Naive B cell (primary cell): ENCODE measurements at regions not wholly inside any gene's neighbourhood (a gene's known extent, or its start where the extent isn't known, plus 50 kb on each side); places are given as distances from the start of the nearest gene placed in this dataset.
A peak's percentile ranks its signal among the peaks of the same experiment; 100 is the strongest.

Source experiments
- ATAC-seq, 2 donors: fragments of 150-1000 bp; cut with Tn5 transposase; 2 replicates each; pipeline ENCODE4 v1.10.0; 2021; ENCODE audit warnings: low read depth in 2 of 2, mild to moderate bottlenecking in 2 of 2, moderate library complexity in 2 of 2
- DNase-seq: peaks from one replicate; pipeline ENCODE4 v3.0.0; 2022
- H3K27ac Mint-ChIP-seq, 6 donors: one replicate each; pipeline ENCODE4 v1.8.0; 2020 to 2022; ENCODE audit warnings: mild to moderate bottlenecking in 6 of 6, mixed read lengths in 6 of 6, moderate library complexity in 5 of 6, inconsistent platforms in 2 of 6
- H3K27me3 Mint-ChIP-seq, 3 donors: one replicate each; pipeline ENCODE4 v1.8.0; 2021 to 2022; ENCODE audit warnings: mixed read lengths in 3 of 3, mild to moderate bottlenecking in 1 of 3
- H3K36me3 Mint-ChIP-seq, 2 donors: one replicate each; pipeline ENCODE4 v1.8.0; 2020 to 2022; ENCODE audit warnings: mixed read lengths in 2 of 2, inconsistent platforms in 1 of 2, mild to moderate bottlenecking in 1 of 2
- H3K4me1 Mint-ChIP-seq, 3 donors: one replicate each; pipeline ENCODE4 v1.8.0; 2020 to 2022; ENCODE audit warnings: mixed read lengths in 3 of 3, inconsistent platforms in 1 of 3, mild to moderate bottlenecking in 1 of 3, moderate library complexity in 1 of 3
- H3K4me3 Mint-ChIP-seq, 8 donors: one replicate each; pipeline ENCODE4 v1.8.0; 2020 to 2022; ENCODE audit warnings: mild to moderate bottlenecking in 8 of 8, mixed read lengths in 8 of 8, moderate library complexity in 8 of 8, inconsistent platforms in 2 of 8
- H3K9me3 Mint-ChIP-seq, 7 donors: one replicate each; pipeline ENCODE4 v1.8.0; 2020 to 2022; ENCODE audit warnings: mixed read lengths in 7 of 7, mild to moderate bottlenecking in 5 of 7, inconsistent platforms in 2 of 7, moderate library complexity in 1 of 7

- Mint-ChIP-seq H3K27me3 (peaks cover 0 to 25% (median 24%) of the 10 kb centered on the region in 3 donors), H3K4me1 (peaks cover 5 to 9% (median 6%) of the 10 kb centered on the region in 3 donors), H3K27ac (no peak overlapping the region), H3K36me3 (no peaks in the 10 kb centered on the region), H3K9me3 (no peaks in the 10 kb centered on the region), H3K4me3 (no peak overlapping the region)
- no peak for DNase-seq
- ATAC-seq, result no peak
These were observed 463.3 kb downstream of the BRD1 start for GRCh38 chr22:49364398-49364797.

- Mint-ChIP-seq H3K36me3 (no peaks in the 10 kb centered on the region), H3K27ac (no peak overlapping the region), H3K27me3 (peaks cover 0 to 24% (median 17%) of the 10 kb centered on the region in 3 donors), H3K4me1 (peaks cover 5 to 9% (median 6%) of the 10 kb centered on the region in 3 donors), H3K9me3 (no peaks in the 10 kb centered on the region), H3K4me3 (no peak overlapping the region)
- DNase-seq (no peak), ATAC-seq (no peak)
These were observed 464.0 kb downstream of the BRD1 start for GRCh38 chr22:49363526-49364230.

GRCh38 chr22:49362211-49362839 lies 465.3 kb downstream of the BRD1 start:
- ATAC-seq (no peak), DNase-seq (no peak)
- no peak overlapping the region for H3K4me3 Mint-ChIP-seq
- H3K27ac Mint-ChIP-seq, result no peak overlapping the region
- no peaks in the 10 kb centered on the region for H3K9me3 Mint-ChIP-seq
- H3K4me1 Mint-ChIP-seq, result peaks cover 5 to 9% (median 6%) of the 10 kb centered on the region in 3 donors
- no peaks in the 10 kb centered on the region for H3K36me3 Mint-ChIP-seq
- peaks cover 0 to 25% (median 16%) of the 10 kb centered on the region in 3 donors for H3K27me3 Mint-ChIP-seq

GRCh38 chr22:49361164-49361563 lies 466.5 kb downstream of the BRD1 start:
- Mint-ChIP-seq H3K27me3 (peaks cover 2 to 28% (median 17%) of the 10 kb centered on the region in 3 donors), H3K36me3 (no peaks in the 10 kb centered on the region), H3K4me1 (peaks cover 5 to 7% (median 6%) of the 10 kb centered on the region in 3 donors), H3K27ac (no peak overlapping the region), H3K9me3 (no peaks in the 10 kb centered on the region), H3K4me3 (no peak overlapping the region)
- no peak for ATAC-seq
- DNase-seq, result no peak

GRCh38 chr22:49360746-49361145 lies 466.9 kb downstream of the BRD1 start:
- ATAC-seq, result no peak
- no peak overlapping the region for H3K27ac Mint-ChIP-seq

GRCh38 chr22:49359076-49359475 lies 468.6 kb downstream of the BRD1 start:
- H3K4me1 Mint-ChIP-seq, result peaks cover 4 to 6% (median 5%) of the 10 kb centered on the region in 3 donors

More at GRCh38 chr22:49360746-49361145, 466.9 kb downstream of the BRD1 start:
- Mint-ChIP-seq H3K9me3 (no peaks in the 10 kb centered on the region), H3K27me3 (peaks cover 6 to 28% (median 17%) of the 10 kb centered on the region in 3 donors), H3K4me1 (peaks cover 4 to 6% (median 5%) of the 10 kb centered on the region in 3 donors), H3K4me3 (no peak overlapping the region), H3K36me3 (no peaks in the 10 kb centered on the region)
- DNase-seq, result no peak

GRCh38 chr22:49357661-49358440 lies 469.8 kb downstream of the BRD1 start:
- peaks cover 4 to 6% (median 5%) of the 10 kb centered on the region in 3 donors for H3K4me1 Mint-ChIP-seq
- no peaks in the 10 kb centered on the region for H3K9me3 Mint-ChIP-seq
- DNase-seq (no peak), ATAC-seq (no peak)
- no peak overlapping the region for H3K4me3 Mint-ChIP-seq
- peak overlapping the region in 1 of 6 donors; percentile 38 for H3K27ac Mint-ChIP-seq
- H3K27me3 Mint-ChIP-seq, result peaks cover 11 to 49% (median 22%) of the 10 kb centered on the region in 3 donors
- H3K36me3 Mint-ChIP-seq, result no peaks in the 10 kb centered on the region

More at GRCh38 chr22:49359076-49359475, 468.6 kb downstream of the BRD1 start:
- H3K27me3 Mint-ChIP-seq, result peaks cover 11 to 39% (median 13%) of the 10 kb centered on the region in 3 donors
- ATAC-seq (no peak), DNase-seq (no peak)
- no peak overlapping the region for H3K27ac Mint-ChIP-seq
- H3K4me3 Mint-ChIP-seq, result no peak overlapping the region
- H3K9me3 Mint-ChIP-seq, result no peaks in the 10 kb centered on the region
- H3K36me3 Mint-ChIP-seq, result no peaks in the 10 kb centered on the region

- Mint-ChIP-seq H3K27me3 (peaks cover 11 to 55% (median 30%) of the 10 kb centered on the region in 3 donors), H3K4me3 (no peak overlapping the region), H3K27ac (no peak overlapping the region), H3K9me3 (no peaks in the 10 kb centered on the region), H3K4me1 (peaks cover 4 to 10% (median 9%) of the 10 kb centered on the region in 3 donors), H3K36me3 (no peaks in the 10 kb centered on the region)
- ATAC-seq (no peak), DNase-seq (no peak)
These were observed 471.2 kb downstream of the BRD1 start for GRCh38 chr22:49356428-49356827.

GRCh38 chr22:49355211-49355920 lies 472.3 kb downstream of the BRD1 start:
- Mint-ChIP-seq H3K9me3 (no peaks in the 10 kb centered on the region), H3K27me3 (peaks cover 11 to 51% (median 30%) of the 10 kb centered on the region in 3 donors)

GRCh38 chr22:49354516-49355210 lies 473.0 kb downstream of the BRD1 start:
- DNase-seq (no peak), ATAC-seq (no peak)
- peaks cover 0 to 5% (median 4%) of the 10 kb centered on the region in 3 donors for H3K4me1 Mint-ChIP-seq
- peaks cover 11 to 51% (median 30%) of the 10 kb centered on the region in 3 donors for H3K27me3 Mint-ChIP-seq
- H3K9me3 Mint-ChIP-seq, result no peaks in the 10 kb centered on the region
- H3K36me3 Mint-ChIP-seq, result no peaks in the 10 kb centered on the region
- no peak overlapping the region for H3K27ac Mint-ChIP-seq
- no peak overlapping the region for H3K4me3 Mint-ChIP-seq

More at GRCh38 chr22:49355211-49355920, 472.3 kb downstream of the BRD1 start:
- ATAC-seq (no peak), DNase-seq (no peak)
- Mint-ChIP-seq H3K4me1 (peaks cover 0 to 5% (median 4%) of the 10 kb centered on the region in 3 donors), H3K27ac (no peak overlapping the region), H3K36me3 (no peaks in the 10 kb centered on the region), H3K4me3 (no peak overlapping the region)

GRCh38 chr22:49353235-49353634 lies 474.4 kb downstream of the BRD1 start:
- H3K27ac Mint-ChIP-seq, result no peak overlapping the region
- peaks cover 11 to 45% (median 37%) of the 10 kb centered on the region in 3 donors for H3K27me3 Mint-ChIP-seq
- no peaks in the 10 kb centered on the region for H3K36me3 Mint-ChIP-seq
- no peak for ATAC-seq
- peaks cover 0 to 5% (median 4%) of the 10 kb centered on the region in 3 donors for H3K4me1 Mint-ChIP-seq
- no peak overlapping the region for H3K4me3 Mint-ChIP-seq
- H3K9me3 Mint-ChIP-seq, result no peaks in the 10 kb centered on the region
- no peak for DNase-seq

- H3K27me3 Mint-ChIP-seq, result peaks cover 11 to 40% (median 37%) of the 10 kb centered on the region in 3 donors
- H3K27ac Mint-ChIP-seq, result peak overlapping the region in 1 of 6 donors; percentile 4
- H3K4me3 Mint-ChIP-seq, result peak overlapping the region in 1 of 8 donors; percentile 6
- peaks cover 0 to 5% (median 4%) of the 10 kb centered on the region in 3 donors for H3K4me1 Mint-ChIP-seq
- no peak for DNase-seq
- H3K36me3 Mint-ChIP-seq, result no peaks in the 10 kb centered on the region
- no peak for ATAC-seq
- no peaks in the 10 kb centered on the region for H3K9me3 Mint-ChIP-seq
These were observed 475.1 kb downstream of the BRD1 start for GRCh38 chr22:49352361-49353169.
